HG03558 (cell line): ENCODE measurements at regions not wholly inside any gene's neighbourhood (a gene's known extent, or its start where the extent isn't known, plus 50 kb on each side); places are given as distances from the start of the nearest gene placed in this dataset.

ENCODE experiments used
- ATAC-seq: cut with Tn5 transposase; IDR thresholded peaks from one replicate; pipeline ENCODE4 v1.9.1; 2021; ENCODE audit warnings: moderate number of reproducible peaks; ENCODE audit not compliant: unreplicated experiment; ENCODE audit errors: extremely low read depth

GRCh38 chr1:208534979-208535378, 290.8 kb upstream of the PLXNA2 start:
- no peak for ATAC-seq

GRCh38 chr1:208535511-208535910, 291.3 kb upstream of the PLXNA2 start:
- no peak for ATAC-seq

GRCh38 chr1:208536212-208536611, 292.0 kb upstream of the PLXNA2 start:
- ATAC-seq, result no peak

GRCh38 chr1:208537198-208537597, 293.0 kb upstream of the PLXNA2 start:
- no peak for ATAC-seq

- no peak for ATAC-seq
These were observed 293.9 kb upstream of the PLXNA2 start for GRCh38 chr1:208538078-208538477.

- no peak for ATAC-seq
These were observed 294.4 kb upstream of the PLXNA2 start for GRCh38 chr1:208538587-208538986.

- ATAC-seq, result no peak
These were observed 296.5 kb upstream of the PLXNA2 start for GRCh38 chr1:208540724-208541123.

- no peak for ATAC-seq
These were observed 297.2 kb upstream of the PLXNA2 start for GRCh38 chr1:208541225-208541855.

- no peak for ATAC-seq
These were observed 298.1 kb upstream of the PLXNA2 start for GRCh38 chr1:208542309-208542708.

GRCh38 chr1:208544053-208544452, 299.9 kb upstream of the PLXNA2 start:
- no peak for ATAC-seq

GRCh38 chr1:208544794-208545193, 300.6 kb upstream of the PLXNA2 start:
- no peak for ATAC-seq

GRCh38 chr1:208551024-208551423, 306.8 kb upstream of the PLXNA2 start:
- ATAC-seq, result no peak

- no peak for ATAC-seq
These were observed 307.6 kb upstream of the PLXNA2 start for GRCh38 chr1:208551633-208552320.

GRCh38 chr1:208552928-208553327, 308.7 kb upstream of the PLXNA2 start:
- ATAC-seq, result no peak

GRCh38 chr1:208556461-208556860, 312.3 kb upstream of the PLXNA2 start:
- no peak for ATAC-seq

- no peak for ATAC-seq
These were observed 313.0 kb upstream of the PLXNA2 start for GRCh38 chr1:208557046-208557722.

- no peak for ATAC-seq
These were observed 313.5 kb upstream of the PLXNA2 start for GRCh38 chr1:208557723-208558094.

GRCh38 chr1:208559597-208560329, 315.6 kb upstream of the PLXNA2 start:
- no peak for ATAC-seq

- ATAC-seq, result no peak
These were observed 318.2 kb upstream of the PLXNA2 start for GRCh38 chr1:208562151-208562960.

- ATAC-seq, result no peak
These were observed 320.3 kb upstream of the PLXNA2 start for GRCh38 chr1:208564466-208564865.
